ENCODE measurements at regions not wholly inside any gene's neighbourhood (a gene's known extent, or its start where the extent isn't known, plus 50 kb on each side); places are given as distances from the start of the nearest gene placed in this dataset.

GRCh38 chr11:27201454-27202302 is 161.1 kb downstream of the BBOX1 start:
- TF ChIP-seq POLR2A (IDR thresholded peaks at IDR 0.05; ENCODE audit: low read depth, low read length) (no peak), POLR2AphosphoS5 (IDR thresholded peaks at IDR 0.05; ENCODE audit: low read depth, low read length) (no peak)

Data from GM12891 (cell line).